ENCODE measurements at regions not wholly inside any gene's neighbourhood (a gene's known extent, or its start where the extent isn't known, plus 50 kb on each side); places are given as distances from the start of the nearest gene placed in this dataset.

- no peak for DNase-seq
Measured at GRCh38 chr2:64704161-64704560, 50.4 kb upstream of the SERTAD2 start.

GRCh38 chr2:64704996-64705395 is 51.3 kb upstream of the SERTAD2 start:
- no peak for DNase-seq

- DNase-seq, result no peak
Measured at GRCh38 chr2:64707276-64707675, 53.6 kb upstream of the SERTAD2 start.

GRCh38 chr2:64708829-64709228 is 55.1 kb upstream of the SERTAD2 start:
- no peak for DNase-seq

- DNase-seq, result peak; percentile 43
Measured at GRCh38 chr2:64711252-64711800, 57.6 kb upstream of the SERTAD2 start.

- no peak for DNase-seq
Measured at GRCh38 chr2:64713686-64714085, 60.0 kb upstream of the SERTAD2 start.

GRCh38 chr2:64716569-64716968 is 62.9 kb upstream of the SERTAD2 start:
- no peak for DNase-seq

- DNase-seq, result no peak
Measured at GRCh38 chr2:64718250-64718885, 64.7 kb upstream of the SERTAD2 start.

GRCh38 chr2:64720535-64721319 is 67.0 kb upstream of the SERTAD2 start:
- DNase-seq, result peak; percentile 25

GRCh38 chr2:64721320-64721623 is 67.6 kb upstream of the SERTAD2 start:
- no peak for DNase-seq

- peak; percentile 38 for DNase-seq
Measured at GRCh38 chr2:64722291-64723044, 68.8 kb upstream of the SERTAD2 start.

- peak; percentile 68 for DNase-seq
Measured at GRCh38 chr2:64727013-64727767, 73.5 kb upstream of the SERTAD2 start.

GRCh38 chr2:64727843-64728463 is 74.2 kb upstream of the SERTAD2 start:
- DNase-seq, result peak; percentile 43

- peak; percentile 63 for DNase-seq
Measured at GRCh38 chr2:64730551-64731262, 77.0 kb upstream of the SERTAD2 start.

- DNase-seq, result no peak
Measured at GRCh38 chr2:64731263-64731643, 77.5 kb upstream of the SERTAD2 start.

- DNase-seq, result no peak
Measured at GRCh38 chr2:64731746-64732145, 78.0 kb upstream of the SERTAD2 start.

- DNase-seq, result no peak
Measured at GRCh38 chr2:64732146-64732545, 78.4 kb upstream of the SERTAD2 start.

- no peak for DNase-seq
Measured at GRCh38 chr2:64735504-64735903, 81.8 kb upstream of the SERTAD2 start.

- peak; percentile 14 for DNase-seq
Measured at GRCh38 chr2:64737547-64737946, 83.8 kb upstream of the SERTAD2 start.

GRCh38 chr2:64738026-64738425 is 84.3 kb upstream of the SERTAD2 start:
- no peak for DNase-seq

- DNase-seq, result no peak
Measured at GRCh38 chr2:64742678-64743077, 89.0 kb upstream of the SERTAD2 start.
